ENCODE measurements at regions not wholly inside any gene's neighbourhood (a gene's known extent, or its start where the extent isn't known, plus 50 kb on each side); places are given as distances from the start of the nearest gene placed in this dataset.

DNA sequence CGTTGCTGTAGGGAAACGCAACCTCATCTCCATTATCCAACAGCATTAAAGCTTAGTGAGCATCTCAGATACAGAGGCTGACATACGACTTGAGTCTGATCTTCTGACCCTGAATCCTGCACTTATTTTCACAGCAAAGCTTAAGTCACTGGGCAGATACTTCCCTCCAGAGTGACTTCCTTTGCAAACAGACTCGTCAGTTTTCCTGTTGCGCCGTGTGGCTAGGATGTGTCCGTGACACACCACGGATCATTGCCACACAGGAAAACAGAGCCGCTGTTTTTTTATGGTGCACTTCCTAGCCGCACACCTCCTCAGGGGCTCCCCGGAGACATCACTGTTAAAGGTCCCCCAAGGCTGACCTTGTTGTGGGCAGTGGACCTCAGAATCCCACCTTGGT lies 94.9 kb upstream of the MKI67 start:
- no peak for DNase-seq

DNA sequence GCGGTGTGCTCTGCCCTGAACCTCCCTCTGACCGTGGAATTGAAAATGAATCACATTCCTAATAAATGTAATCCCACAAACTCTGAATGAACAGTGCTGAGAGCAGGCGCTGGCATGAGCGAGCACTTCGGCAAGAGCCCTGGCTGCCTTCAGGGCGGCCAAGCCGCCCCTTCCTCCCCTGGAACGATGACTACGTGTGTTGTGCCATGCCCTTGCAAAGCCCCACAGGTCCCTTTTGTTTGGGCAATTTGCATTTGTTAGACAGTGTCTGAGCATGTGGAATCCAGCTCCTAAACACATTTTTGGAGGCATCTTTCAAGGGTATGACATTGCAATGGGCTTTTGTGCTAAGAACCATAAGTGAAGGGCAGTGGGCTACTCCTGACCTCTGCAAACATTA lies 95.6 kb upstream of the MKI67 start:
- DNase-seq = no peak

DNA sequence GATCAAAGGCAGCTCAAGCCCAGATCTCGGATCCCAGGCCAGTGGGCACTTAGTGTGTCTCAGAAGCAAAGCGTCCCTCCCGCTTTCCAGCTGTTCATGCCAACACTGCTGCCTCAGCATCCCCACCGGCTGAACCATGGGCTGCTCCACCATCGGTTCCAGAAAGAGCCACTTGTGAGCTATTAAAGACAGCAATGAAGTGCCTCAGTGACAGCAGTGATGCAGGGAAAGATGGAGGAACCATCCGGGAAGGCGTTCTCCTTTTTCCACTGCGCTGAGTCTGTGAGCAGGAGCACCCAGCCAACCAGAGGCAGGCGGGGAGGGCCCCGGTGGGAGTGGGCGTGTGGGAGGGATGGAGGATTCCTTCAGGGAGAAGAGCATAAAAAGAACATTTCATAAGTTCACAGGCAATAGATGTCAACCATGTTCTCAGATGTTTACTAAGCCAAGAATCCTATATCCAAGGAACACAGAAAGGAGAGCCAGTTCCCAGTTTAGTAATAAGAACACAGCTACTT lies 96.2 kb upstream of the MKI67 start:
- peak in 17 of 58 donors; percentile 2 to 49 (median 20) for DNase-seq

GRCh38 chr10:128230401-128230800 lies 104.2 kb upstream of the MKI67 start:
- DNase-seq = no peak

DNA sequence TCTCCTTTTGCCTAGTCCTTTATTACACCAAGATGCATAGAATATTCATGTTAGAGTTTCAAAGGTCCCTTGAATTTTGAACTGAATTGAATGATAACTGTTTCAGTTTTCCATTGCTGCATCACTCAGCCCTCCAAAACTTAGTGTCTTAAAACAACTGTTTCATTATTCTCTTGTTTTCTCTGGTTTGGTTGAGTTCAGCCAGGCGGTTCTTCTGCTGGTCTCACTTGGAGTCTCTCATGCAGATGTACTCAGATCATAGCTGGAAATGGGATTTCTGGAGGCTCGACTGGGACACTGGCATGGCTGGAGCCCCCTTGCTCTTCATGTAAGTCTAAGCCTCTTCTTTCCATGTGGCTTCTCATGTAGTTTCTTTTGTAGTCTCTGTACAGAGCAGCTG lies 107.2 kb upstream of the MKI67 start:
- DNase-seq = no peak

GRCh38 chr10:128237710-128238109 lies 111.5 kb upstream of the MKI67 start:
- no peak for DNase-seq

DNA sequence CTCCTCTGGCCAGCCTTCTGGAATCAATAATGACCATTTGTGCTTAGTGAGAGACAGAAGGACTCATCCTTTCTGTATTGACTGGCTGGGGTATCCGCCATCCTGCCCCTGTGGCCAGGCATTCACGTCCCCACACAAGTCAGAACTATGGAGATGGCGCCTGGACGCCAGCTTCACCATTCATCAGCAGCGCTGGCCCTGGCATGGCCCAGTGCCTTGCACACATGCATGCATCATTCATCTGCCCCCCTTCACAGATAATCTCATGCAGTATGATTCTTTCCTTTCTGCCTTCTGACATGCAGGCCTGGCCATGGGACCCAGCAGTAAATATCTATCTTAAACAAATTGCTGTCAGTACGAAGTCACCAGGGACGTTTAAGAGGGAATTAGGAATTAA lies 114.8 kb upstream of the MKI67 start:
- no peak for DNase-seq

DNA sequence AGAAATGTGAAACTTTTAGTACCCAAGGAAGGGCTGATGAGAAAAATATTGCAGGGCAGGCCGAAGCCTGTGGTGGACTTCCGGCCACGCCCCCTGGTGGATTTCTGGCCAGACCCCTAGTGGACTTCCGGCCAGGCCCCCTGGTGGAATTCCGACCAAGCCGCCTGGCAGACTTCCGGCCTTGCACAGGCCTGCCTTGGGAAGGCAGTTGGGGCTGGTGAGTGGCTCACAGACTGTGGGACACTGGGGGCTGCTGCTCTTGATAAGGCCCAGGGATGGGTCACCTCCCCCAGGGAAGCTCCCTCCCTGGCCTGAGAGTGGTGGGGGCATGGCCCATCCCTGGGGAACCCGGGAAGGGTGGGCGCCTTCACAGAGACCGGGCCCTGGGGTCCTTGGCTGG lies 116.4 kb upstream of the MKI67 start:
- no peak for DNase-seq

DNA sequence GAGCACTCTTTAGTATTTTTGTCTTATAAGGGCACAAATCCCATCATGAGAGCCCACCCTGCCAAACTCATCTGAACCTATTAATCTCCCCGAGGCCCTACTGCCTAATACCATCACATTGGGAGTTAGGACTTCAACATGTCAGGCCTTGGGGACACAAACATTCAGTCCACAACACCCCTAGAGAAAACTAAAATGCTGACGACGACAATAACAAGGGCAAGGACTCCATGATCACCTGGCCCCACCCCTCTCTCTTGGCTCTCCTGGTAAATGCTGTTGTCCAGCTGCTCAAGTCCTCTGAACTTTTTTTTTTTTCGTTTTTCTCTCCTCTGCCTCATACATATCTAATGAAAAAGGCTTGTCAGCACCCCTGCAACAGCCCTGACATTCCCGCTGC lies 118.8 kb upstream of the MKI67 start:
- DNase-seq = no peak

- DNase-seq = no peak
Measured at GRCh38 chr10:128247576-128247975, 121.4 kb upstream of the MKI67 start.

- DNase-seq = no peak
Measured at GRCh38 chr10:128254476-128254875, 128.3 kb upstream of the MKI67 start.

DNA sequence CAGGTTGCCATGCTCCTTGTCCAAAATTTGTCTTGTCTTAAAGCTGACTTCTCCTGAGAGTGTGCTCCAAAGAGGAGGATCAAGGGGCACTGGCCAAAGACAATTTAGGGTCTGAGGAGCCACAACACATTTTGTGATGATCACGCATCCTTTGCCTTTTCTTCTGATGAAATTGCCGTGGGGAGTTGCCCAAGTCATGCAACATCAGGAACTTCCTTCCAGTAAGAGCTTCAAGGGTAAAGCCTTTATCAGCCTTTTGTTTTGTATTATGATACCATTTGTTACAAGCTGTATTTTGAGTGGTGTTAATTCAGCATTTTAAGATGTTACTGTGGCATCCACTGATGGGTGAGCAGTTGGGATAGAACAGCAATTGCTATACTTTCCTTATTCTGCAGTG lies 131.2 kb upstream of the MKI67 start:
- no peak for DNase-seq

DNA sequence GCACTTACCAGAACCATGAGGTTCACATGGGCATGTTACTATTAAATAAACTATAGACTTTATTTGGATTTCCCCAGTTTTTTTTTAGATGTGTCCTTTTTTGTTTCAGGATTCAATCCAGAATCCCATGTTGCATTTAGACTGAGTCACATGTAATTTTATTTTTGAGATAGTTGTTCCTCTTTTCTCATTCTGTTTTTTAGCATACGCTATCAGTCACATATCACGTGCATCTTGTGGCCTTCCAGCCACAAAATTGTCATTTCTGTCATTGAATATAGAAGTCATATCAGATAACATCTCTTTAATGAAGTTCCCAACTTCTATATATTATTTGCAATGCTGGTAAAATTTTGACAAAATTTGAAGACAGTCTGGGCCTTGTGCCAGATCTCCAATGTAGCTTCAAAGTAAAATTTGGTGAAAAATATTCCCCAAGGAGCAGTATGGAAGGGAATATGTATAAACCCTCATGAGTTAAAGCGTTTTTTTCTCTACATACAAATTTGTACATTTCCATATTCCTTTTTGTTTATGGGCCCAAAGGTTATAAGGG lies 132.3 kb upstream of the MKI67 start:
- DNase-seq = no peak

DNA sequence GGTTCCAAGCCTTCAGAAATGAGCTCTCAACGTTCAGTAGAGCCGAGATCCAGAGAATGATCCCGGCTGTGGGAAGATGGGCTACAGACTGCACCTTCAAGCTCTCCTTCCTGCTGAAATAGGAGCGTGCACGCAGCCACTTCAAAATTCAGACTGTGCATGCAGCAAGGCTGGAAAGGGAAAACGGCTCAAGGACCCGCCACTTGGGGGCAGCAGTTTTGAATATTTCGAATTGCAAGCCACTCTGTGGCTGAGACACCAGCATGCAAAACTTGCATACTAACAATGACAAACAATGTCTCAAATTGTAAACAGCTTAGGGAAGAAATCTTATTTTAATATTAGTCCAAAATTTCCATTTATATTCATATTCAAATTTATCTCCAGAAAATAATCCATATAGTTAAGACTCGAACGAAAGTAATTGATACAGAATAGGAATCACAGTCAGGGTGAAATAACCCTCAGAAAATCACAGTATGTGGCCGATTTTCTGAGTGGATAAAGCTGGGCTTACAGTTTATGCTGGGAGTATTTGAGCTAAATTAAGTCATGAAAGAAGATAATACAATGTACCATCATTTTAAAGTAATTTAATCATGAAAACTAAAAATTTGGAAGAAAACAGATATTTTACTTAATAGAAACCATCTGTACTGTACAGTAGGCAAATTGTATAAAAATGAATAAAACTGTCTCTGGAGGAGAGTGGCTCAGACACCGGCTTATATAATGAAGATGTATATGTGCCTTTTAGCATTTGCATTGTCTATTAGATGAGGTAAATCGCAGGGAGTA lies 137.9 kb upstream of the MKI67 start:
- DNase-seq = peak in 51 of 58 donors; percentile 2 to 81 (median 34)

DNA sequence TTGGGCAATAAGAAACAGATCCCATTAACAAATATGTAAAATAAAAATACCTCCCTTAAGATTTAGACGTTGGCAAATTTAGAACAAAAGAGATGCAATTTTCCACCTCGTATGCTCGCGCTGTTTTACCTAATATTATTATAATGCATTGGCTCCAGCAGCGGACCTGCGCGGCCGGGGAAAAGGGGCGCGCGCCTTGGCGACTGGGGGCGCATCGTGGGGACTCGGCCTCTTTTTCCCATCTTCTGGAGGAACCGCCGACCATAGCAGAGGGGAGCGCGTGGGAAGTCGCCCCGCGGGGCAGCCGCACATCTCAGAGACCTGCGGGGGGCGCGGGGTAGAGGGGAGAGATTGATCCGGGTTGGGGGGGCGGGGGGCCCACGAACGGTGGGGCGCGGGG lies 139.4 kb upstream of the MKI67 start:
- no peak for DNase-seq

DNA sequence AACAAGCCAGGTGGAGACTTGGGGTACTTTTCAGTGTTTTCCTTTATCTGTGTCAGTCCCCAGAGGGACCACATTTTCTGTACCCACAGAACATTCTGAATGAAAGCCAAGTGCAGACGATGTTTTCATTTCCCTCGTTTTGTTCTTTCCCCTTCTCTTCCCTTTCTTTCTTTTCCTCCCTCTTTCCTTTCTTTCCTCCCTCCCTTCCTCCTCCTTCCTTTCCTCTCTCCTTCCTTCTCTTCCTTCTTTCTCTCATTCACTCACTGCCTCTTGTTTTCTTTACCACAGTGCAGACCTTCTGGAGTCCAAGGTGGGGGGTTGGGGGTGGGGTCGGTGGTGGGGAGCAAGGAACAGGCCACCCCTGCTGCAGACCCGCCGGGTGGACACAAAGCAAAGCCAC lies 141.4 kb upstream of the MKI67 start:
- DNase-seq = no peak

GRCh38 chr10:128268015-128268722 lies 141.9 kb upstream of the MKI67 start:
- peak in 34 of 58 donors; percentile 2 to 60 (median 16) for DNase-seq

GRCh38 chr10:128274938-128275337 lies 148.7 kb upstream of the MKI67 start:
- DNase-seq = peak in 1 of 58 donors; percentile 6

DNA sequence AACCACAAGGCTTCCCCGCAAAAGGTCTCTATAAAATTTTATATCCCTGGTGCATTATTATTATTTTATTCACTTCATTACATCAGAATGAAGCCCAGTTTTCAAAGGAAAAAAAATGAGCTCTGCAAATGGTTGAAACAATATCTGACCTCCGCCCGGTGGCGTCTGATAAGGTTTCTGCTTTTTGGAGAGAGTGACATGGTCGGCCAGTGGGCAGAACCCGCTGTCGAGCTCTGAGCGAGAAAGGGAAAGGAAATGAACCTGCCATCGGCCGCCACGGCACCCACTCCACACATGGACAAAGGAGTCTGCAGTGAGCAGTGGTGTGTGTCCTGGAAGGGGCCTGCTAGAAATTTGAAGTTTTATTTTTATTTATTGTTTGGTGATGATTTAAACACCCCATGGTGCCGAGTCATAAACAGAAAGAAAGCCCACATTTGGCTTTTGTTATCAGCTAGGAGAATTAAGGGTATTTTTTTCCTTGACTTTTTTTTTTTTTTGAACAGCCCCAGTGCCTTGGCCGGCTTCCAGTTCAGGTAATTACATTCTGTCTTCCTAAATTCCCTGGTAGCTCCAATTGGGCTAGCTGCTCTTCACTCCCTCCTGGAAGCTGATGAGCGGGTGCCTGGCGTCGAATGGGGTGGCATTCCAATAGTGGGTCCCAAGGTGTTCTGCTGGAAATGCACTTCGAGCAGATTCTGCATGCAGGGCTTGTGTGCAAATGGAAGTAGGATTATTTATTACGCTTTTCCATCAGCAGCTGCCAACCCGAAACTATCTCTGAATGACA lies 149.4 kb upstream of the MKI67 start:
- no peak for DNase-seq

DNA sequence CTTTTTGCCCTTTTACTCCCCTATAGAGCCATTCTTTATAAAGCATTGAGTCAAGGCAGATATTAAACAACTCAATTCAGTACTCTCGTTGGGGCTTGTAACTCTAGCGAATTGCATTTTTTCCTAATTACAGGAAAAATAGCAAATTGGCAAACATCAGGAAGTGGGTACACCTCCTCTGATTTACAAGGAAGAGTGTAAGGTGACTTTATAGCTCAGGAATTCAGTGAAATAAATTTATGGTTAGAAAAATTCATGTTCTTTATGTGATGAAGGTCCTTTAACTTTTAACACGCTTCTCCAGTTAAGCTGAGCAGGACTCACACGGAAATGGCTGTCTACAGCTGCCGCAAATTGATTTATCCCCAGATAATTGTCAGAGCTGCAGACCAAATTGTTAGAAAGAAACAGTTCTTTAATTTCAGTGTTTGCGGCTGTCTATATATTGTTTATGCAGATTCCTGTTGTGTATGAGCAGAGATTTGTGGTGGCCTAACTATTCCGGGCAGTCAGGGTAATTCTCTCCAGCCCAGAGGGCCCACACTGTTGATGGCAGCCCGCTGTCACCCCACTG lies 151.1 kb upstream of the MKI67 start:
- no peak for DNase-seq

GRCh38 chr10:128278362-128278761 lies 152.1 kb upstream of the MKI67 start:
- no peak for DNase-seq

All from anterior cingulate cortex (tissue), 58 donors.